NAMALWA (cell line): ENCODE measurements at regions not wholly inside any gene's neighbourhood (a gene's known extent, or its start where the extent isn't known, plus 50 kb on each side); places are given as distances from the start of the nearest gene placed in this dataset.
"Not testable (repeated sequence)": the region's sequence is repeated elsewhere in the genome, so short reads cannot be mapped to it uniquely, and the experiment has no call there.

ENCODE experiments used
- DNase-seq: peaks from one replicate; pipeline ENCODE4 v3.0.0-alpha.2; 2015; ENCODE audit warnings: low spot score

DNA sequence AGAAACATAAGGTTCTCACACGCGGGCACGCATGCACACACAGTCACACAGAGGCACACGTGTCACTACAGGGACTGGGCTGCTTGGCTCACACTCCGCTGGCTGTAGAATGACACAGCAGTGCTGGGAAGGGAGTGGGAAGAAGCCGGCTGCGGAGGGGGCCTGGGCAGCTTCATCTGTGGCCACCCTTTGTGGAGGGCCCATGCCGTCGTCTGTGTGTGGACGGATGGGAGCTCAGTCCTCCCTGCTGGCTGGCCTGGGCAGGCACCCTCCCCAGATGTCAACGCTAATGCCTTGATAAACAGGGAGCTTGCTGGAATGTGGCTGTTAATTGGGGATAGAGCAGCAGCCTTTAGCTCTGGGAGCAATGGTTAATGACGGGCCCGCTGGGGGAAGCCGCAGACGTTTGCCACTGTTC lies 621.1 kb downstream of the BCOR start:
- no peak for DNase-seq

- no peak for DNase-seq
Measured at GRCh38 chrX:39477031-39477761, 620.6 kb downstream of the BCOR start.

GRCh38 chrX:39477762-39478120 lies 620.0 kb downstream of the BCOR start:
- no peak for DNase-seq

GRCh38 chrX:39479856-39480255 lies 617.9 kb downstream of the BCOR start:
- DNase-seq: no peak

- no peak for DNase-seq
Measured at GRCh38 chrX:39480963-39481362, 616.8 kb downstream of the BCOR start.

DNA sequence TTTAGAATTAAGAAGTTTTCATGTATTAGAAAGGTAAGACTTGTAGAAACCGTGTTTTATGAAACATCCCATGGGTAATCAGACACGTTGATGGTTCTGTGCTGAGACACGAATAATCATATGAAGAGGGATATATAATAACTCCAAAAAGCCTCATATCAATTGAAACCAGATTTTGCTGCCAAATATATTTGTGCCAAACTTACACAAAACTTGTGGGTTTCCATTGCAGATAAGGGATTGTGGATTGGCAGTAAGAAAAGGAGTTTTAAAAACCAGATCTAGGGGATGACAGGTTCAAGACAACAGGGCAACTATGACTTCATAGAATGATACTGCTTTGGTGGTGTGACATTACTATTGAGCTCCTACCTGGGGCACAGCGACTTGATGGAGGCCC lies 616.1 kb downstream of the BCOR start:
- no peak for DNase-seq

DNA sequence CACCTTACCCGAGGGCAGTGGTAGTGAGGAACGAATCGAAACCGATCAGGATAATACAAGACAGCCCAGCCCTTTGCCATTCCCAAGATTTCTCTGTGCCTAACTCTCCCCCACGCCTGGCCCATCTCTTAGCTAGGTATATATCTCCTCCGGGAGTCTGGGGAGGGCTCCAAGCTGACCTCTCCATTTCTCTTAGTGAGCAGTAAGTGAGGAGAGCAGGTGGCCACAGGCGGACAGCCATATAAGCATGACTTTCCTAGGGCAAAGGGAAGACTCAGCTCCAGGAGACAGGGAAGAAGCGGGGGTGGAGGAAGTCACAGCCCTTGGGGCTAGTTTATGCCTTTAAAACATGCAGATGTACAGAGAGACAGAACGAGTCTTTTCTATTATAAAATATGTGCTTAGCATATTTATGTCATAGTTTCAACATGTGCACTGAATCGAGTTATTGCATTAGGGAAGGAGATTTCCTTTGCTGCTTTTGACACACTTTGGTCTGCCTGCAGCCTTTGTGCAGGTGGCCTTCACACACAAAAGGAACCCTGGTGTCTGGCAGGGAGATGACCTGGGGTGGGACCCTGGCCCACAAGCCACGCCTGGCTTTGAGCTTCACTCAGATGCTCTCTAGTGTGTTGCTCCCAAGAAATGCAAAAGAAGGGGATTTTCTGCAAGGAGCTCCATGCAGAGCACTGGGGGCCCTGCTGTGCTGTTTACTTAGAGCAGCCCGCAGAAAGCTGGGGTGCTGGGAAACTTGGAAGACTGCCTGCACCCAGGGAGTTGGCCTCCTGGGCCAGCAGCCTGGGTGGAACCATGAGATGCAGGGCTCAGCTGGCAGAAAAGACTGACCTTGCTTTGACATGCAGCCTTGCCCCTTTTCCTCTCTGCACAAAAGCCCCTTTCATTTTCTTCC lies 613.3 kb downstream of the BCOR start:
- DNase-seq: no peak

DNA sequence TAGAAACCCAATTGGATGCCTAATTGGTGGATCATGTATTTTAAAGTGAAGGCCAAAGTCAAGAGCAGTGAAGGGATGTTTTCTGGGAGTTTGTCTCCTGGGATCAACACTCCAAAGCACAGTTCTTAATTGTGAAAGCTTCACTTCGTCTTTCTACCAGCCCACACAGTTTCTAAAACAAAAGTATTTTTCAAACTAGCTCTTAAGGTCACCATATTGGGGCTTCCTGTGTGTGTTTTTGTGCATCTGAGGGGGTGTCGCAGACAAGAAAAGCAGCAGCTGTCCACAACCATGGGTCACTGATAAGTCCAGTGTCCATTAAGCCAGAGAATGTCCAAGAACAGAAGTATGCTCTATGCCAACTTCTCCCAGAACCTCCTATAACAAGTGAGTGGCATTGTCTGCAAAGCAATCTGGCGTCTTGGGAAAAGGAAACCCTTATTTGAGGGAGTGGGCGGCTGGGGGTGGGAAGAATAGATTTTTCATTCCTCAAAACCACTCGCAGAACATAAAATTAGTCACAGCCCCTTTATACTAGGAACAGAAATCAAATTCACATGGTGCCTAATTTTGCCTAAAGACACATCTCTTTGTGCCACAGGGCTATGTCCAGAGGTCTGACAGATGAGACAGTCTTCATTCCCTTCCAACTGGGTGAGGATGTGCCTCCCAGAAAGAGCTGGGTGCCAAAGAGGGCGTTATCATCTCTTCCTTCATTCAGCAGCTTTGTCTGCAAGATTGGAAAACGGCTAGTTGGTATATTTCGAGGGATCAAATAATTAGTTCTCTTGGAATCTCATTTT lies 610.4 kb downstream of the BCOR start:
- DNase-seq: no peak

- DNase-seq: no peak
Measured at GRCh38 chrX:39487969-39488330, 609.8 kb downstream of the BCOR start.

GRCh38 chrX:39491548-39492297 lies 606.0 kb downstream of the BCOR start:
- DNase-seq: peak; percentile 77

DNA sequence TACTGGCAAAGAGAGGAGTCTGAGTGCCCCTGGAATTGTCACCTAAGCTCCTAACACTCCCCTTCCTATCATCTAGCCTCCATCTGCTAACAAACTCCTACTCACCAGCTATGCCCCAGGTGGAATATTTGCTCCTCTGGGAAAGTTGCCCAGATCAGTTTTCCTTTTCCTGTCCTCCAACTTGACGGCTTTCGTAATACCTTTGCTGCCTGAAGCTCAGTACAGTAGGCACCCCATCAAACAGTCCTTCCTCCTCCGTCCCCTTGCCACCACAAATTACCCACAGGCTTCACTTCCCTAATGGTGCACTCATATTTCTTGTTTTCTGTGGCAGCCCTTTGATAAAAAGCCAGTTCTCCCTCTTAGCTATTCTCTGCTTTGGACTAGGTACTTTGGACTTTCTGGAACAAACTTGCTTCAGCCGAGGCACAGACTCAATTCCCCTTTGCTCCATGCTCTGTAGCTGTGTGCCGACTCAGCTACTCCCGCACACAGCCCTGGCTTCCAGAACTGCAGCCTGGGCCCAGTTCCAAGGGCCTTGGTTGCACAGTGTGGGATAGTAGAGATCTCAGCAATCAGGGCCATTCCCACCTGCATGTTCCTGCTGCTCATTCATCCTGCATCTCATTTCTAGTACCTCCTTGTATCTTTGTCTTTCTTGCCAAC lies 605.1 kb downstream of the BCOR start:
- no peak for DNase-seq

DNA sequence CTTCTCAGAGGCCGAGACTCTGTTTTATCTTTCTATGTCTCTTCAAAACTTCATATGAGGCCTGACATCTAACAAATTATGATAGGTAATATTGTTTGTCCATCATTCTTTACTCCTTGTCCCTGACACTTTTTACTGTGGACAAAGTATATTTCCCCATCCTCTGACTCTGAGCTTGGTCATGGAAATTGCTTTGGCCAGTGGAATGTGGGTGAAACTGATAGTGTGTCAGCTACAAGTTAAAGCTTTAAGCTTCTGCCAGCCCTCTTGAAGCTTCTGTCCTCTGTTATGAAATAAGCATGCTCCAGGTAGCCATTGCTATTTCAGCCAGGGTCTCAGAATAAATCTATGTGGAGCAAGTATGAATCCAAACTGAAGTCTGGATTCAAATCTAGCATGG lies 604.6 kb downstream of the BCOR start:
- DNase-seq: no peak

DNA sequence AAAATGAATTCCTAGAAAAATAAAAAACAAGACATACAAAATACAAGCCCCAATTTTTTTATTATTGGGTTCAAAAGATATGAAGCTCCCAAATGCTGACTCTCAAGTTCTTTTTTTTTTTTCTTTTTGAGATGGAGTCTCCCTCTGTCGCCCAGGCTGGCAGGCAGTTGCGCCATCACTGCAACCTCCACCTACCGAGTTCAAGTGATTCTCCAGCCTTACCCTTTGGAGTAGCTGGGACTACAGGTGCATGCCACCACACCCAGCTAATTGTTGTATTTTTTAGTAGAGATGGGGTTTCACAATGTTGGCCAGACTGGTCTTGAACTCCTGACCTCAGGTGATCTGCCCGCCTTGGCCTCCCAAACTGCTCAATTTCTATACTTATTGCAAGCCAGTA lies 600.6 kb downstream of the BCOR start:
- not testable (repeated sequence) for DNase-seq

- no peak for DNase-seq
Measured at GRCh38 chrX:39497702-39498265, 600.0 kb downstream of the BCOR start.

DNA sequence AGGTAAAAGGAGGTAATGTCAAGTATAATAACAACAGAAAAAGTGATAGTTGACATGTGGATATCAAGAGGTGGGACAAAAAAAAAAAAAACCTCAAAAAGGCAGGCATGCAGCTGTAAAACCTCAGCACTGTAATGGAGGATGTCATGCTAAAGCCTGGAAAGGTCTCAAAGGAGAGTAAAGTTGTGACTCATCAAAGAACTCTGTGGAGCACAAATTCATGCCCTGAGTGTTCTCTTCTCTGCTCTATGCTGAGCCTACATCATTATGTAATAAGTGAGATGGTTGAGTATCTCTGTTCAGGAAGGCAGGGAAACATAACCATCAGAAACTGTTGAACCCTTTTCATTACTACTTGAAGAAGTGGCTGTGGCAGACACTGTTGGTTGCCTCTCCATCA lies 597.8 kb downstream of the BCOR start:
- DNase-seq: no peak

- no peak for DNase-seq
Measured at GRCh38 chrX:39501822-39502221, 595.9 kb downstream of the BCOR start.

DNA sequence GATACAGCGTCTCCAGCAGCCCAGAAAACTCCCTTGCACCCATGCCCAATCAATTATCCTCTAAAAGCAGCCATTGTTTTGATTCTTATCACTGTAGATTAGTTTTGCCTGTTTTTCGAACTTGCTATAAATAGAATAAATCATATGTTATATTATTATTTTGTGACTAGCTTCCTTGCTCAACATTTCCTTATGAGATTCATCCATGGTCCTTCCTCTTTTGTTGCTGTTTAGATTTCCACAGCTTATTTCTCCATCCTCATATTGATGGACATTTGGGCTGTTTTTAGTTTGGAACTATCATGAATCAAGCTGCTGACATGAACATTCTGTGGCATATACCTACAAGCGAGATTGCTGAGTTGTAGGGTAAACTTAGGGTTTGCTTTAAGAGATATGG lies 595.3 kb downstream of the BCOR start:
- no peak for DNase-seq

DNA sequence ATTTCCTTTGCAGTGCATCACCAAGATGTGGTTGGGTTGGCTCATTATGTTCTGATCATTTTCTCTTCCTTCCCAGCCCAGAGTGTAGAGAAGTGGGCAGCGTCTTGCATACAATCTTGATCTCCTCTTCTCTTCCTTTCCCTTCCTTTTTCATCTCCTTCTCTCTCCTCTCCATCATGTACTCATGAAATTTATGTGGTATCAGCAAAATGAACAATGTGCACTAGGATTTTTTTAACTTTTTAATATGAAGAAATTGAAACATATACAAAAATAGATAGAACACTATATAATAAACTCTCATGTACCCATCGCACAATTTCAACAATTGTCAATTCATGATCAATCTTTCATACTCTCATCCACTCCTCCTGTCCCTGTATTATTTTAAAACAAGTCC lies 593.5 kb downstream of the BCOR start:
- DNase-seq: no peak

GRCh38 chrX:39504850-39505259 lies 592.9 kb downstream of the BCOR start:
- DNase-seq: no peak

GRCh38 chrX:39506131-39506530 lies 591.6 kb downstream of the BCOR start:
- DNase-seq: no peak

DNA sequence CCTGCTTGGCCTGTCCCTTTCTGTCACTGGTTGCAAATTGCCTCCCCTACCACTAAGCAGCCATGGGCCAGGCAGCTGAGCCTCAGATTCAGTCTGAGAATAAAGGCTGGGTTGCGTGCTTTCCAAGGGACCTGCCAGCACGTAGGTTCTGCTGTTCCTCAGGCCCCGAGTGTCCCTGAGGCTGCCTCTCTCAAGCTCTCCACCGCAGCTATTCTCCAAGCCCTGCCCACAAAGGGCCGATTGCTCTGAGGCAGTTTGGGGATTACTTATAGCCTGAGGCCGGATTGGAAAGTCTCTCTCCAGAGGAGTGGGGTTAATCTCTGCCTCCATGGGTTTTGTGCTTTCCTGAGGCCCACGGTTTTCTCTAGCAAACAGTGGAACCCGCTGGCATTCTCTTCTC lies 590.7 kb downstream of the BCOR start:
- DNase-seq: no peak
